GM06990 (cell line): ENCODE measurements at regions not wholly inside any gene's neighbourhood (a gene's known extent, or its start where the extent isn't known, plus 50 kb on each side); places are given as distances from the start of the nearest gene placed in this dataset.

Experiments used
- DNase-seq: peaks from one replicate; pipeline ENCODE4 v3.0.0-alpha.2; 2011; ENCODE audit not compliant: insufficient read length; ENCODE audit errors: extremely low read depth
- H3K27me3 ChIP-seq: replicated peaks from 2 replicates; pipeline ENCODE4 v1.6.0; 2011; ENCODE audit warnings: low read length; ENCODE audit not compliant: control insufficient read depth, insufficient read depth
- H3K36me3 ChIP-seq: 2 replicates; pipeline ENCODE4 v1.5.1; 2011; ENCODE audit warnings: low read length; ENCODE audit not compliant: control insufficient read depth, insufficient read depth
- H3K4me3 ChIP-seq: replicated peaks from 2 replicates; pipeline ENCODE4 v1.5.1; 2011; ENCODE audit warnings: low read depth, mild to moderate bottlenecking, control low read depth, low read length
- TF ChIP-seq, protein P1 (sequence below): IDR thresholded peaks from 2 replicates; pipeline ENCODE4 v1.5.1; 2011; ENCODE audit warnings: low read length, control low read depth, mild to moderate bottlenecking, inconsistent platforms; ENCODE audit not compliant: insufficient read depth, poor library complexity, severe bottlenecking

- H3K36me3 ChIP-seq, result no peaks in the 10 kb centered on the region
- no peak for DNase-seq
- TF ChIP-seq, protein P1, sequence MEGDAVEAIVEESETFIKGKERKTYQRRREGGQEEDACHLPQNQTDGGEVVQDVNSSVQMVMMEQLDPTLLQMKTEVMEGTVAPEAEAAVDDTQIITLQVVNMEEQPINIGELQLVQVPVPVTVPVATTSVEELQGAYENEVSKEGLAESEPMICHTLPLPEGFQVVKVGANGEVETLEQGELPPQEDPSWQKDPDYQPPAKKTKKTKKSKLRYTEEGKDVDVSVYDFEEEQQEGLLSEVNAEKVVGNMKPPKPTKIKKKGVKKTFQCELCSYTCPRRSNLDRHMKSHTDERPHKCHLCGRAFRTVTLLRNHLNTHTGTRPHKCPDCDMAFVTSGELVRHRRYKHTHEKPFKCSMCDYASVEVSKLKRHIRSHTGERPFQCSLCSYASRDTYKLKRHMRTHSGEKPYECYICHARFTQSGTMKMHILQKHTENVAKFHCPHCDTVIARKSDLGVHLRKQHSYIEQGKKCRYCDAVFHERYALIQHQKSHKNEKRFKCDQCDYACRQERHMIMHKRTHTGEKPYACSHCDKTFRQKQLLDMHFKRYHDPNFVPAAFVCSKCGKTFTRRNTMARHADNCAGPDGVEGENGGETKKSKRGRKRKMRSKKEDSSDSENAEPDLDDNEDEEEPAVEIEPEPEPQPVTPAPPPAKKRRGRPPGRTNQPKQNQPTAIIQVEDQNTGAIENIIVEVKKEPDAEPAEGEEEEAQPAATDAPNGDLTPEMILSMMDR, result no peak
- no peak overlapping the region for H3K4me3 ChIP-seq
- H3K27me3 ChIP-seq, result no peaks in the 10 kb centered on the region
Observed at GRCh38 chr2:59082657-59083056, 841.5 kb upstream of the FANCL start.

DNA sequence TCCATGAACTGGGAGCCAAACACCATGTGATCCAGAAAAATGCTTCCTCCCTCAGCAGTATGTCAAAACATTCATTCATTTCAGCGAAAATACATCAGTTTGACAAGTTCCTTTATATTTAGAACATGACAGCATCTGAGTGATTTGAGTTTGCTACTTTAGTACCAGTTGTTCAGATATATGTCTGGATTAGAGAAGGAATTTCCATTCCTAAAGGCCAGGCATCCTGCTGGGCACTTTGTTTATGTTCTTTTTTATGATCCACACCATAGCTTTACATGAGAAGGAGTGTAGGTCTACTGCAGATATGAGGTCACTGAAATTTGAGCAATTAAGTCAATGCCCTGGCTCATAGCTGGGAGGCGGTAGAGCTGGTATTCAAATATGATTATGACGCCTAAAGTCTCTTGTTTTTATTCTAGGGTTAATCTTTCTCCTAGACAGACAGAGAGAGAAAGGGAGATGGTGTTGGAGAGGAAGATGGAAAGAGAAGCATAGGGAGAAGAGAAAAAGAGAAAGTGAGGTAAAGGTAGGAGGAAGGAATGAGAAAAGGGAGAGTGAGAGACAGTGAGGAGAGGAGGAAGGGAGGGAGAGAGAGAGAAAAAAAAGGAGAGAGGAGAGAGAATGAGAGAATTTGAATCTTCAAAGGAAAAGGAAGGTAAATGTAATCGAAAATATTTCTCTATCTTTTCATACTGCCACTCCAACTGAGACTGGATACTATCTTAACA lies 839.5 kb upstream of the FANCL start:
- no peaks in the 10 kb centered on the region for H3K36me3 ChIP-seq
- H3K27me3 ChIP-seq, result no peaks in the 10 kb centered on the region
- no peak overlapping the region for H3K4me3 ChIP-seq
- TF ChIP-seq, protein P1, result no peak
- no peak for DNase-seq

GRCh38 chr2:59077981-59078531 lies 836.9 kb upstream of the FANCL start:
- H3K4me3 ChIP-seq, result no peak overlapping the region
- H3K27me3 ChIP-seq, result no peaks in the 10 kb centered on the region
- no peaks in the 10 kb centered on the region for H3K36me3 ChIP-seq
- TF ChIP-seq, protein P1, result no peak
- no peak for DNase-seq

DNA sequence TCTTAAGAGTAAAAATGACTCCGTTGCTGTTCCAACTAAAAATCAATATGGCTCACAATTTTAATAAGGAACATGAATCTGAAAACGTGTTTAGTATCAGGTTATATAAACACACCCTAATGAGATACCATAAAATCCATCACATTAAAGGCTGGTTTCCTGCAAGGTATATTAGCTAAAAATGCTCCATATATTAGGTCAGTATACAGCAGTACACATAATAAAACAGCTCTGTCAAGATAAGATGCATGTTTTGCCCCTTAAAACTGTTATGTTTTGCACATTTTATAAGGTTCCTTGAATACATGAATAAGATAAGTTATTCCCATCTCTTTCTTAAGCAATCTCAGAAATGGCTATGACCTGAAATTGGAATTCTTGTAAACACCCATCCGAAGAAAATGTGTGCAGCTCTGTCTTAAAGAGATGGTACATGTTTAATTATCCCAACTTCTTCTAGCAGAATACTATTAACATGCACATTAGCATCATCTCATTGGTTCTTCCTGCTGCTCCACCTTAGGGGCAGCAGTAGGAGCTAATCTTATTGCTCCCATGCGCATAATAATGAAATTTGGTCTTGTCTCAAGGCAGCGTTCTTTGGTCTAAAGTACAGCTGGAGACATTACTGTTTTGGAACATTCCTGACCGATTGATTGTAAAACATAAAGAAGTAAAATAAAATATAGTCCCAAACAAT lies 836.1 kb upstream of the FANCL start:
- Histone ChIP-seq H3K27me3 (no peaks in the 10 kb centered on the region), H3K4me3 (no peak overlapping the region), H3K36me3 (no peaks in the 10 kb centered on the region)
- DNase-seq, result no peak
- TF ChIP-seq, protein P1, result no peak

GRCh38 chr2:59076079-59076619 lies 835.0 kb upstream of the FANCL start:
- Histone ChIP-seq H3K4me3 (no peak overlapping the region), H3K36me3 (no peaks in the 10 kb centered on the region), H3K27me3 (no peaks in the 10 kb centered on the region)
- TF ChIP-seq, protein P1, result no peak
- no peak for DNase-seq
